GM12878 (cell line): ENCODE measurements at regions not wholly inside any gene's neighbourhood (a gene's known extent, or its start where the extent isn't known, plus 50 kb on each side); places are given as distances from the start of the nearest gene placed in this dataset.

Experiments used
- CREB1 ChIP-seq: IDR thresholded peaks from 2 replicates; pipeline ENCODE4 v1.6.1; 2012; ENCODE audit warnings: low read depth, mild to moderate bottlenecking, inconsistent platforms
- PAX8 ChIP-seq: fragments of 450-650 bp; IDR thresholded peaks from 2 replicates; pipeline ENCODE4 v1.6.1; 2017; ENCODE audit warnings: mild to moderate bottlenecking, moderate library complexity
- RAD21 ChIP-seq: IDR thresholded peaks from 2 replicates; pipeline ENCODE4 v1.6.1; 2011; ENCODE audit warnings: mild to moderate bottlenecking, low read depth, low read length, moderate library complexity; ENCODE audit not compliant: insufficient read depth
- YY1 ChIP-seq: IDR thresholded peaks from 2 replicates; pipeline ENCODE4 v1.6.1; 2011; ENCODE audit warnings: low read depth, mild to moderate bottlenecking, low read length
- ZNF274 ChIP-seq: IDR thresholded peaks from one replicate; pipeline ENCODE4 v1.8.0; 2011; ENCODE audit not compliant: insufficient read length, insufficient read depth

DNA sequence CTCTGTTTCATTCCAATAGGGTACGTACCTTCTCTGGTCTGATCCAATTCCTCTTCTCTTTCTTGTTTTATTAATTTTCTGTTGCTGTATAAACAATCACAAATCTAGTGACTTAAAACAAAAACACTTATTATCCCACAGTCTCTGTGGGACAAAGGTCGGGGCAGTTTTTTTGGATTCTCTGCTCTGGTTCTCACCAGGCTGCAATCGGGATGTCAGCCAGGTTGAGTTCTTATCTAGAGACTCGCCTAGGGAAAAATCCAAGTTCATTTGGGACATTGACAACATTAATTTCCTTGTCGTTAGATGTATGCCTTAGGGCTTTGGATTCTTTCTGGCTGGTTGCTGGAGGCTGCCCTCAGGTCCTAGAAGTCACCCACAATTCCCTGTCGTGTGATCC lies 430.5 kb upstream of the RORB start:
- TF ChIP-seq CREB1, result no peak
- no peak for TF ChIP-seq PAX8
- no peak for TF ChIP-seq YY1
- TF ChIP-seq ZNF274, result no peak
- TF ChIP-seq RAD21, result no peak
